NOMO-1 (cell line): ENCODE measurements at regions not wholly inside any gene's neighbourhood (a gene's known extent, or its start where the extent isn't known, plus 50 kb on each side); places are given as distances from the start of the nearest gene placed in this dataset.
A peak's percentile ranks its signal among the peaks of the same experiment; 100 is the strongest.

ENCODE experiments used
- DNase-seq, 2 experiments: peaks; one replicate each; lab custom pipeline; 2025; ENCODE audit not compliant: unreplicated experiment in 2 of 2; lab: John Stamatoyannopoulos, UW

GRCh38 chr1:108082738-108083562 is 117.2 kb downstream of the SLC25A24 start:
- DNase-seq = peak in 1 of 2 experiments; percentile 28

DNA sequence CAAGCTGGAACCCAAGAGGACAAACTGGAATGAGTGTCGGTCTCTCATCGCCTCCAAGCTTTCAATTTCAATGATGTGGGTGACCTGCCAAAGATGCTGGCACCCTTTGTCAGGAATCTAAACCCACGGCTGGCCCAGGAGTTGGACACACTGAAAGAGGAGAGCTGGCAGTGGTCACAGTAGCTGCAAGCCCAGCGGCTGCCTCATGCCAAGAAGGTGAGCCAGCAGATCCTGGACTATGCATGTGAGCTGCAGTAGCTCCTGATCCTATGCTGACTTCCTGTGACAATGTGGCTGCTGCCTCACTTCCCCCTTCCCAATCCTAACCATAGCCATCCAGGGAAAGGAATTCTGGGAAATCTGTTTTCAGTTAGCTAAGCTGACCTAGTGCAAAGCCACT is 117.0 kb upstream of the VAV3 start:
- DNase-seq = no peak

GRCh38 chr1:108080448-108080847 is 115.5 kb upstream of the VAV3 start:
- no peak for DNase-seq

GRCh38 chr1:108079440-108080025 is 114.6 kb upstream of the VAV3 start:
- DNase-seq = no peak

DNA sequence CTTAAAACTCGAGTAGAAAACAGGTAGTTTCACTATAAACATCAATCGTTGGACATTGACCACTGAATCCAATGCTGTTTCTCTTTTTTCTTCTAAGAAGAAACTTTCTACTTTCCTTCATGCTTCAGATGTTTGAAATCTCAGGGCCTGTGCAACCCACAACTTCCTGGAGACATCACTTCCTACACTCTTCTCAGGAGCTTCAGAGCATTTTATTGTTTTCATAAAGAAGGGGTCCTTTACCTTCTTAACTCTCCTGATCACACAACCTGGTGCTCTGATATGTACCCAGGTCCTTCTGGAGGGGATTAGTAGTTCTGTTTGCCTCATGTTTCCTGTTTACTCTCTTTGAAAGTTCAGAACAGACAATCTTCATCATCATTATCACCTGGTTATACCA is 113.0 kb upstream of the VAV3 start:
- peak in 1 of 2 experiments; percentile 7 for DNase-seq

GRCh38 chr1:108075055-108075454 is 110.1 kb upstream of the VAV3 start:
- DNase-seq = peak; percentile 72 to 97

GRCh38 chr1:108072776-108073175 is 107.8 kb upstream of the VAV3 start:
- peak; percentile 12 to 17 for DNase-seq

GRCh38 chr1:108072212-108072611 is 107.2 kb upstream of the VAV3 start:
- peak; percentile 51 to 82 for DNase-seq

GRCh38 chr1:108071601-108072000 is 106.6 kb upstream of the VAV3 start:
- DNase-seq = no peak

- peak; percentile 9 to 11 for DNase-seq
Observed at GRCh38 chr1:108070662-108071061, 105.7 kb upstream of the VAV3 start.

GRCh38 chr1:108067884-108068540 is 103.0 kb upstream of the VAV3 start:
- no peak for DNase-seq

GRCh38 chr1:108066808-108067207 is 101.8 kb upstream of the VAV3 start:
- no peak for DNase-seq

DNA sequence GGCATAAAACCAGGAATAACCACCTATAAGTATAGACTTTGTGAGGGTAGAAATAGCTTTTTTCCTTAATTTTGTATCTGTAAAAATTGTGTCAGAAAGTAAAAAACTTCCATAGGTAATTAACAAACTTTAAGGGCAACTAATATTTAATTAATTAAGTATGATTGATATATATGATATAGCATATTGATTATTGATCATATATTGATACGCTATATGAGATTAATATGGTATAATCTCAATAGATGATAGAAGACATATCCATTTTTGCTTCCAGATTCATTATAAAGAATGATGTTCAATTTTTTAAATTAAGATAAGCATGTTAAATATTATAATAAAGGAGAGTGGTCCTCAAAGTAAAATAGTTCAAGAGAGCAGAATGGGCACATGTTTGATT is 99.3 kb upstream of the VAV3 start:
- DNase-seq = no peak

- DNase-seq = peak in 1 of 2 experiments; percentile 21
Observed at GRCh38 chr1:108063703-108064102, 98.7 kb upstream of the VAV3 start.

GRCh38 chr1:108059945-108060344 is 95.0 kb upstream of the VAV3 start:
- no peak for DNase-seq

DNA sequence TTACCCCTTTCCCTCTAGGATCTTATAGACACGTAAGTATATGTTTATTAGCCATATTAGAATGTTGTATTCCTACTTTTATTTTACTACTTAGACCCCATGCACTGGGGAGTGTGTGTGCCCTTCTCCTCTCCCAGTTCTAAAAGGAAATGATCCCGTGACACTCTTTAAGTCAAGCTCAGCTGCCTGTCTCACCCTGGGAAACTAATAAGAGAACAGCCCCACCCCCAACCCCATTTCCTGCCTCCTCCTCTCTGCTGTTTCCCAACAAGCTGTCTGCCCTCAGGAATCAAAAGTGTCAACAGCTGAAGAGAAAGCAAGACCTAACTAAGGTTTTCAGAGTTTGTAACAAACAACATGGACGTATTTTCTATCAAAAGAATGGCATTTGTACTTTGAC is 92.6 kb upstream of the VAV3 start:
- DNase-seq = peak; percentile 25 to 28

DNA sequence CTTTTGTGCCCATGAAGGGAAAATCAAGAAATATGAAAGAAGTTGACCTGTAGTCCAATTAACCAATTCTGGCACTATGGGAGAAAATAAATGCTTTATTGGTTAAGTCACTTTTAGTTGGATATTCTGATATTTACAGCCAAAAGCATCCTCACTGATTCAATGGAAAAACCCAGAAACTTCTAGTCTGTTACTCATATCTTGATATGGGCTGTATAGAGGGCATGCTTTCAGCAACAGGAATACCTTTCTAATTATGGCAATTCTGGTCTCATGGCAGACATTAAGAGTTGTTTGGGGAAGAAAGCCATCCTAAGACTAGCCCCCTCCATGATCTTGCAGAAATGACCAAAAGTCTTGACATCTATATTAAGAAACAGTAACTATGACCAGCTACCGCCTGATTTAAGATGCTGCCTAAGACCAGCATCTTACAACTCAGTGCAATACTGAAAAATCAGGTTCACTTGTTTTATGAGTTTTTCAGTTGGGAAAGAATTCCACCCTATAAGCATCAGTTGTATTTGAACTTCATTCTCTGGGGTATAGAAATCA is 91.5 kb upstream of the VAV3 start:
- DNase-seq = no peak

DNA sequence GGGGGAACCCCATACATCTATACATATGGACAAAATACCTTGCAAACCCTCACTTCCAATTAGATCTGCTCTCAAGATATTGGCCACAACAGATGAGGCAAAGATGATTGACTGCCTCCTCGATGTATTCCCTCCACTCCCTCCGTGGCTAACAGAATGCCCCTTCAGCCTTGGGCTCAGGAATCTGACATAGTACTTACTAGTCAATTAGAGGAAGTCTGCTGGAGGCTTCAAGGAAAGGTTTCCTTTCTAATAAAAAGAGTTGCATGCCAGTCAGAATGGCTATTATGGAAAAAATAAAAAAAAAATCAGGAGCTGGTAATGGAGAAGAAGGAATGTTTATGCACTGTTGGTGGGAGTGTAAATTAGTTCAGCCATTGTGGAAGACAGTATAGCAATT is 90.4 kb upstream of the VAV3 start:
- no peak for DNase-seq

GRCh38 chr1:108054396-108054795 is 89.4 kb upstream of the VAV3 start:
- no peak for DNase-seq

- no peak for DNase-seq
Observed at GRCh38 chr1:108053270-108054013, 88.5 kb upstream of the VAV3 start.
